GM19468 (cell line): ENCODE measurements at regions not wholly inside any gene's neighbourhood (a gene's known extent, or its start where the extent isn't known, plus 50 kb on each side); places are given as distances from the start of the nearest gene placed in this dataset.

Experiments used
- ATAC-seq: cut with Tn5 transposase; IDR thresholded peaks from one replicate; pipeline ENCODE4 v1.9.1; 2021; ENCODE audit warnings: mild to moderate bottlenecking, moderate library complexity, moderate number of reproducible peaks; ENCODE audit not compliant: unreplicated experiment; ENCODE audit errors: extremely low read depth

GRCh38 chr2:44869761-44870160 is 71.7 kb upstream of the SIX3 start:
- no peak for ATAC-seq

DNA sequence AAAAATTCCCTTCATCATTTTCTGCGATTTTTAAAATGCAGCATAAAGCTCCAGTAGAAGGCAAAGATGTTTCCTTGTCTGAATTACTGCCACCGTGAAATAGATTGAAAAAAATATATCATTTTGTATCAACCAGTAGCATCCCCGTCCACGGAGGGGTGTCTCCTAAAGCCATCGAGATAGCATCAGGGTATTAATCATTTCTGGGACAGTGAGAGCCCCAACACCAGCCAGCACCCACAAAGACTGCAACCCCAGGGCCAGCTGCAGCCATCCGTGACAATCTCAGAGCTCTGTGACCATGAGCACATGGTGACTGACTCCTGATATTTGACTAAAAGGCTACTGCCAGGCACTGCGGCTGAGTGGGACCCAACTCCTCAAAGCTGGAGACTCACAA is 64.1 kb upstream of the SIX3 start:
- no peak for ATAC-seq

DNA sequence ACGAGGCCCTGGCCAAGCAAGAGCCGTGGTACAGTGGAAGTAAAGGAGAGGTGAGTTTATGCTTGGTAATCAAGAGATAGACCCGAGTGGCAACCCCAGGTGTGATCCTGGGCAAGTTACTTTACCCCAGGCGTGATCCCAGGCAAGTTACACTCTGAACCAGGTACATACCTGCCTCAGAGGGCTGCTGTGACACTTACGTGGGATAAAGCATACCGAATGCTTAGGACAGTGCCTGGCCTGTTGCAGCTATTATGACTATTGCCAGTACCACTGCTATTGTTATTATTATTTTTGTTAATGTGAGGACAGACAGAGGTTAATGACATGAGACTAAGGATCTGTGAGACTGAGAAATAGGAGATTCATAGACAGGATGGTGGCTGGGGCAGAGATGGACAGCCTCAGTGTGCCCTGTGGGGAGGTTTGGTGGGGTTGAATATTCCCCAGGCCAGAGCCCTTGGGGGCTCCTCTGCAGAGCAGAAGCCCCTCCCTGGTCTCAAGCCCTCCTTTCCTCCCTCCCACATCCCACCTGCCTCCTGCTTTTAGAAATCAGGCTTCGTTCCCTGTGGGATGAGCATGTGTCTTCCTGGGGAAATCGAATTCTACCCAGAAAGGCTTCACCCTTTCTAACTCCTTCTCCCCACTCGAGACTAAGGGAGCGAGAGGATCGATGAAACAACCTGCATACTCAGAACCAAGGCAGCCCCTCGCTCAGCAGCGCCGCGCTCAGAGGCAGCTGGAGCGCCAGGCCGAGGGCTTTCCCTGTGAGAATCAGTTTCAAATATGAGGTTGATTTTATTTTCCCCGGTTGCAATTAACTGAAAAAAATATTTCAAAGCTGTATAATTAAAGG is 62.0 kb upstream of the SIX3 start:
- ATAC-seq: no peak

DNA sequence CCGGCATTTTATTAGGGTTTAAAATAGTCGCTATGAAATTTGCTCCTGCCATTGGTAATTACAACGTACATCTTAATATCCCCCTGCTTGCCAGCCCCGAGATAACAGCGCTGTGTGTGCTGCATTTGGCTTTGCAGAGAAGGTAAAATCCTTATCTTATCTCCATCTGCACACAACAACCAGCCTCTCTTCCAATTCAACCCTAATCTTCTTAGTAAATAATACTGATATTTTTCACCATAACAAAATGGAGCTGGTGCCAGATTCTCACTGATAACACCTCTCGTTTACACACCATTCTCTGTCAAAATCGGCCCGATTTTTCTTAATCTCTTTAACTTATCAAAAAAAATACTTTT is 61.4 kb upstream of the SIX3 start:
- ATAC-seq: no peak

DNA sequence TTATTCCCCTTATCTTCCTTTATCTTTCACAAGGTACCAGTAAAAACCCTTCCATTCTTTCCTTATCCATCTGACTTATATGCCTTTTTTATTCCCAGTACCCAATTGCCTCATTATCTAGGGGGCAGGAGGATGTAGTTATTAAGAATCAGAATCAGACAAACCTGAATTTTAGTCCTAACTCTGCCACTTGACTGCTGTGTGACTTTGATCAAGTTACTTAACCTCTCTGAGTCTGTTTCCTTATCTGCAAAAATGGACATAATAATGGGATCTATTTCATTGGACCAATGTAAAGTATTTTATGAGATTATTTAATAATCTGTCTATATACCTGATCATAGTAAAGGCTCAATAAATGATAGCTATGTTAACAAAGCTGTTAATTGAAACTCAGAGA is 59.6 kb upstream of the SIX3 start:
- ATAC-seq: no peak

DNA sequence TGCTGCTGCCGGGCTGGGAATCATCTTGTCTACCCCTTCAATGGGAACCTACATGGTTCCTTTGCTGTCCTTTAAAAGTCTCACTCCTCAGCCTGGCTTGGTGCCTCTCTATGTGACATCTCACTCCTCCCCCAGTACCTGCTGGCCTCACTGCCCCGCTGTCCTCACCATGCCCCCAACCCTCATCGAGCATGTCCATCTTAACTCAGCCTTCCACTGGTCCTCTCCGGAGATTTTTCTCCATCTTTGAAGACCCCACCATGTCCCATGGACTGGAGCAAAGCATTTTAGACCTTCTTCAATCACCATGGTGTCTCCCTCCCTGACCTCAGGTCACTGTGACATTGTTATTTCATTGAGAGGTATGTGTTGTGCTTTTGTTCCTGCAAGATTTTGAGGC is 58.1 kb upstream of the SIX3 start:
- ATAC-seq: no peak

- no peak for ATAC-seq
These were observed 57.3 kb upstream of the SIX3 start for GRCh38 chr2:44884231-44884630.

- no peak for ATAC-seq
These were observed 56.8 kb upstream of the SIX3 start for GRCh38 chr2:44884677-44885076.

GRCh38 chr2:44886414-44886813 is 55.1 kb upstream of the SIX3 start:
- ATAC-seq: no peak

GRCh38 chr2:44889096-44889495 is 52.4 kb upstream of the SIX3 start:
- no peak for ATAC-seq
